C4-2B (cell line): ENCODE measurements at regions not wholly inside any gene's neighbourhood (a gene's known extent, or its start where the extent isn't known, plus 50 kb on each side); places are given as distances from the start of the nearest gene placed in this dataset.

Source experiments
- CTCF ChIP-seq: fragments of 450-650 bp; conservative IDR thresholded peaks from 2 replicates; pipeline ENCODE4 v1.5.1; 2017; ENCODE audit warnings: mild to moderate bottlenecking
- ZFX ChIP-seq: fragments of 450-650 bp; IDR thresholded peaks from 2 replicates; pipeline ENCODE4 v1.6.1; 2017

- TF ChIP-seq CTCF (no peak), ZFX (no peak)
These were observed 155.2 kb upstream of the ISL1 start for GRCh38 chr5:51227963-51228470.
